ENCODE measurements at regions not wholly inside any gene's neighbourhood (a gene's known extent, or its start where the extent isn't known, plus 50 kb on each side); places are given as distances from the start of the nearest gene placed in this dataset.

- no peaks in the 10 kb centered on the region for H4K20me1 ChIP-seq (ENCODE audit: control insufficient read depth, insufficient read depth, insufficient read length)
- no peak for TF ChIP-seq CTCF (conservative IDR thresholded peaks at IDR 0.05)
- Mint-ChIP-seq H3K27ac (no peak overlapping the region), H3K27me3 (ENCODE audit: low read depth) (peaks cover 20% of the 10 kb centered on the region), H3K36me3 (ENCODE audit: insufficient read depth in 1 of 3, low read depth in 3 of 3) (no peaks in the 10 kb centered on the region; a peak in 1 of 7 replicates), H3K4me3 (no peak overlapping the region), H3K4me1 (peaks cover 33 to 38% of the 10 kb centered on the region in 2 experiments), H3K9me3 (no peaks in the 10 kb centered on the region)
- no peak overlapping the region for H3K27ac ChIP-seq (ENCODE audit: insufficient read length, low read depth, low read length)
- H2BK120ac ChIP-seq (ENCODE audit: low read depth, low read length, poor library complexity, severe bottlenecking): no peak overlapping the region
- no peak overlapping the region for H2BK20ac ChIP-seq (ENCODE audit: low read depth, low read length, poor library complexity, severe bottlenecking)
- H4K91ac ChIP-seq (ENCODE audit: insufficient read length, low read depth, low read length): no peak overlapping the region
- WGBS (ENCODE audit: extremely low coverage, insufficient read length, low lambda C conversion rate): no CpG with 5 or more reads among the region's 2 CpGs
- H4K8ac ChIP-seq (replicated peaks; ENCODE audit: insufficient read length, low read depth, low read length): no peak overlapping the region
- peaks cover 10% of the 10 kb centered on the region; the same call in 1 of the 2 replicates for H3K4me1 ChIP-seq (ENCODE audit: insufficient read depth, low read length)
- H3K4me2 ChIP-seq (ENCODE audit: insufficient read depth, insufficient read length, low read length): no peak overlapping the region
- H4K5ac ChIP-seq (ENCODE audit: insufficient read length, low read depth, low read length): no peak overlapping the region
- H3K79me2 ChIP-seq (ENCODE audit: insufficient read depth, low read length): no peaks in the 10 kb centered on the region
- no peak overlapping the region for H3K56ac ChIP-seq (ENCODE audit: insufficient read length, low read depth, low read length)
- H3K79me1 ChIP-seq (ENCODE audit: insufficient read depth, low read depth, low read length, poor library complexity, severe bottlenecking): no peaks in the 10 kb centered on the region
- no peaks in the 10 kb centered on the region; the same call in 1 of the 2 replicates for H3K27me3 ChIP-seq (ENCODE audit: insufficient read depth, low read length)
- H2BK5ac ChIP-seq (ENCODE audit: insufficient read length, low read length): no peak overlapping the region
- H3K9me3 ChIP-seq (ENCODE audit: control insufficient read depth, low read depth, low read length): no peaks in the 10 kb centered on the region
- no peak overlapping the region for H3K4ac ChIP-seq (ENCODE audit: low read depth, low read length)
- no peak overlapping the region for H3T11ph ChIP-seq (ENCODE audit: low read length)
- H2BK12ac ChIP-seq (ENCODE audit: insufficient read length, low read depth, low read length): no peak overlapping the region
- H3K23me2 ChIP-seq (ENCODE audit: insufficient read length, low read depth, low read length, poor library complexity, severe bottlenecking): no peaks in the 10 kb centered on the region
- no peak overlapping the region for H3K14ac ChIP-seq (ENCODE audit: insufficient read depth, low read length)
- H2AK5ac ChIP-seq (ENCODE audit: insufficient read length, low read length): no peak overlapping the region
- no peak overlapping the region for H3K9ac ChIP-seq (ENCODE audit: extremely low read depth, insufficient read length, low read length)
- H2AFZ ChIP-seq (ENCODE audit: low read length): no peak overlapping the region
- no peak overlapping the region for H3K23ac ChIP-seq (ENCODE audit: insufficient read length, low read depth, low read length)
- H2BK15ac ChIP-seq (ENCODE audit: low read depth, low read length): no peak overlapping the region
- DNase-seq: no peak
- H3K18ac ChIP-seq (ENCODE audit: insufficient read length, low read depth, low read length): no peak overlapping the region
These were observed 526.7 kb downstream of the SUCLA2 start for GRCh38 chr13:47474326-47474725.

All from H9 (cell line).